Retinal pigment epithelial cell (primary cell): ENCODE measurements at regions not wholly inside any gene's neighbourhood (a gene's known extent, or its start where the extent isn't known, plus 50 kb on each side); places are given as distances from the start of the nearest gene placed in this dataset.

Experiments used
- DNase-seq: peaks from one replicate; pipeline ENCODE4 v3.0.0-alpha.2; 2010; ENCODE audit warnings: low read depth
- H3K4me3 ChIP-seq: 2 replicates; pipeline ENCODE4 v1.5.1; 2011; ENCODE audit warnings: mild to moderate bottlenecking, low read length, control low read depth, moderate library complexity
- CTCF ChIP-seq: conservative IDR thresholded peaks from 2 replicates; pipeline ENCODE4 v1.5.1; 2011; ENCODE audit warnings: low read depth, low read length, control low read depth, inconsistent platforms

GRCh38 chr13:108360139-108360538, 90.6 kb downstream of the TNFSF13B start:
- H3K4me3 ChIP-seq = no peak overlapping the region
- no peak for DNase-seq
- no peak for TF ChIP-seq CTCF

- no peak overlapping the region for H3K4me3 ChIP-seq
- DNase-seq = no peak
- no peak for TF ChIP-seq CTCF
Observed at GRCh38 chr13:108361769-108362168, 92.3 kb downstream of the TNFSF13B start.

GRCh38 chr13:108363666-108364065, 94.1 kb downstream of the TNFSF13B start:
- no peak for TF ChIP-seq CTCF
- no peak overlapping the region for H3K4me3 ChIP-seq
- no peak for DNase-seq

- no peak for DNase-seq
- no peak for TF ChIP-seq CTCF
- no peak overlapping the region for H3K4me3 ChIP-seq
Observed at GRCh38 chr13:108365255-108365654, 95.7 kb downstream of the TNFSF13B start.

- no peak for DNase-seq
- TF ChIP-seq CTCF = no peak
- no peak overlapping the region for H3K4me3 ChIP-seq
Observed at GRCh38 chr13:108368250-108368905, 98.9 kb downstream of the TNFSF13B start.

GRCh38 chr13:108369412-108369811, 99.9 kb downstream of the TNFSF13B start:
- no peak overlapping the region for H3K4me3 ChIP-seq
- no peak for TF ChIP-seq CTCF
- DNase-seq = no peak

- no peak for TF ChIP-seq CTCF
- H3K4me3 ChIP-seq = no peak overlapping the region
- DNase-seq = no peak
Observed at GRCh38 chr13:108375034-108375433, 105.5 kb downstream of the TNFSF13B start.
